SK-N-MC (cell line): ENCODE measurements at regions not wholly inside any gene's neighbourhood (a gene's known extent, or its start where the extent isn't known, plus 50 kb on each side); places are given as distances from the start of the nearest gene placed in this dataset.

Source experiments
- EZH2 ChIP-seq: fragments of 200-600 bp; sonication (generic); IDR thresholded peaks from one replicate; pipeline ENCODE4 v1.6.1; 2017; ENCODE audit warnings: antibody characterized with exemption
- FOXP2 ChIP-seq: optimal IDR thresholded peaks from 2 replicates; pipeline ENCODE3; 2011; ENCODE audit warnings: mild to moderate bottlenecking, moderate library complexity; ENCODE audit not compliant: insufficient read depth; ENCODE audit errors: extremely low read length, control extremely low read depth
- POLR2AphosphoS5 ChIP-seq: IDR thresholded peaks from 2 replicates; pipeline ENCODE4 v1.6.1; 2012; ENCODE audit warnings: mild to moderate bottlenecking, low read depth, low read length, borderline replicate concordance

GRCh38 chr7:36018816-36019484 lies 134.1 kb upstream of the EEPD1 start:
- no peak for TF ChIP-seq EZH2
- TF ChIP-seq FOXP2, result no peak
- TF ChIP-seq POLR2AphosphoS5, result no peak
